Neural progenitor cell (in vitro differentiated cells): ENCODE measurements at regions not wholly inside any gene's neighbourhood (a gene's known extent, or its start where the extent isn't known, plus 50 kb on each side); places are given as distances from the start of the nearest gene placed in this dataset.

Experiments
- EZH2 ChIP-seq: fragments of 200-600 bp; sonication (generic); IDR thresholded peaks from 2 replicates; pipeline ENCODE4 v1.6.1; 2017; ENCODE audit warnings: antibody characterized with exemption, mild to moderate bottlenecking, moderate library complexity
- TF ChIP-seq, protein P1 (sequence below): fragments of 200-600 bp; sonication (generic); IDR thresholded peaks from 2 replicates; pipeline ENCODE4 v1.5.1; 2017; ENCODE audit warnings: antibody characterized with exemption, mild to moderate bottlenecking

DNA sequence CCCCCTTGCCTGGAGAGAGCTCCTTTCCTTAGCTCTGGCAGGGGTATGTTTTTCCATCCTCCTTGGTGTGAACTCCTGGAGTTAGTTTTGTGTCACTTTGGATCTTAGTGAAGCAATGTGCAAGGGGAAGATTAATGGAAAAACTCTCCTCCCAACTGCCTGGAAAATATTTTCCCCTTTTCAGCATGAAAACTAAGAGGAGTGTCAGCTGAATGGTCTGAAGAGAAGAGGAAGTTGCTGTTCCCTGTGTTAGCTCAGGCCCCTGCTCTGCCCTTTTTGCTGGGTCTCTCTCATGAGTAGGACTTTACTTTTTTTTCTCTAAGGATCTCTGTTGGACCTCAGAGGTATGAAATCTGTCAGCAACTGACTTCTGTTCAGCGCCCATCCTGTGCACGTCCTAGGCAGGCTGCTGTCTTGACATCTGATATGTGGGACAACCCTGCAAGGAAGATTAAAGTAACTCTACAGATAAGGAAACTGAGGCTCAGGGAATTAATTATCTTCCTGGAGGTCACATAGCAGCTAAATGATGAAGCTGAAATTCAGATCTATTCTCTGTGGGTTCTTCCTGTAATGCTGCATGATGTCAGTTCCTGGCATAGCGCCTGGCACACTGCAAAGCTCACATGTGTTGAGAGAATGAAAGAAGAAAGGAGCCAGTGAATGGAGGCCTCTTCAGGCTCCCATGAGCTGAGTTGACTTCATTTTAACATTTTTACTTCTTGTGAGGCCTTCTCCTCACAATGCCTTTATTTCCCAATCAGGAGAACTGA is 109.7 kb upstream of the GALNT15 start:
- TF ChIP-seq, protein P1, sequence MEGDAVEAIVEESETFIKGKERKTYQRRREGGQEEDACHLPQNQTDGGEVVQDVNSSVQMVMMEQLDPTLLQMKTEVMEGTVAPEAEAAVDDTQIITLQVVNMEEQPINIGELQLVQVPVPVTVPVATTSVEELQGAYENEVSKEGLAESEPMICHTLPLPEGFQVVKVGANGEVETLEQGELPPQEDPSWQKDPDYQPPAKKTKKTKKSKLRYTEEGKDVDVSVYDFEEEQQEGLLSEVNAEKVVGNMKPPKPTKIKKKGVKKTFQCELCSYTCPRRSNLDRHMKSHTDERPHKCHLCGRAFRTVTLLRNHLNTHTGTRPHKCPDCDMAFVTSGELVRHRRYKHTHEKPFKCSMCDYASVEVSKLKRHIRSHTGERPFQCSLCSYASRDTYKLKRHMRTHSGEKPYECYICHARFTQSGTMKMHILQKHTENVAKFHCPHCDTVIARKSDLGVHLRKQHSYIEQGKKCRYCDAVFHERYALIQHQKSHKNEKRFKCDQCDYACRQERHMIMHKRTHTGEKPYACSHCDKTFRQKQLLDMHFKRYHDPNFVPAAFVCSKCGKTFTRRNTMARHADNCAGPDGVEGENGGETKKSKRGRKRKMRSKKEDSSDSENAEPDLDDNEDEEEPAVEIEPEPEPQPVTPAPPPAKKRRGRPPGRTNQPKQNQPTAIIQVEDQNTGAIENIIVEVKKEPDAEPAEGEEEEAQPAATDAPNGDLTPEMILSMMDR, result no peak
- no peak for TF ChIP-seq EZH2
